IPS-NIHi7 (cell line): ENCODE measurements at regions not wholly inside any gene's neighbourhood (a gene's known extent, or its start where the extent isn't known, plus 50 kb on each side); places are given as distances from the start of the nearest gene placed in this dataset.

Source experiments
- DNase-seq: peaks from one replicate; pipeline ENCODE4 v3.0.0; 2012; ENCODE audit warnings: mixed read lengths; ENCODE audit errors: extremely low spot score

DNA sequence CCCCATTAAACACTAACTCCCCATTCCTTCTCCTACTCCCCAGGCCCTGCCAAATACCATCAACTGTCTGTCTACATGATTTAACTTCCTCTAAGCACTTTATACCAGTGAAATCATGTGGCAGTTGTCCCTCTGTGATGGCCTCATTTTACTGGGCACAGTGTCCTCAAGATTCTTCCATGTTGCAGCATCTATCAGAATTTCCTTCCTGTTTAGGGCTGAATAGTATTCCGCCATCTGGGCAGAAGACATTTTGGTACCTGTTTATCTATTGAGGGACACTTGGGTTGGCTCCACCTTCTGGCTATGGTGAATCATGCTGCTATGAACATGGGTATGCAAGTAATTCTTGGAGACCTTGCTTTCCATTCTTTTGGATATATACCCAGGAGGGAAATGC, 59.4 kb upstream of the IRX4 start:
- DNase-seq, result no peak

DNA sequence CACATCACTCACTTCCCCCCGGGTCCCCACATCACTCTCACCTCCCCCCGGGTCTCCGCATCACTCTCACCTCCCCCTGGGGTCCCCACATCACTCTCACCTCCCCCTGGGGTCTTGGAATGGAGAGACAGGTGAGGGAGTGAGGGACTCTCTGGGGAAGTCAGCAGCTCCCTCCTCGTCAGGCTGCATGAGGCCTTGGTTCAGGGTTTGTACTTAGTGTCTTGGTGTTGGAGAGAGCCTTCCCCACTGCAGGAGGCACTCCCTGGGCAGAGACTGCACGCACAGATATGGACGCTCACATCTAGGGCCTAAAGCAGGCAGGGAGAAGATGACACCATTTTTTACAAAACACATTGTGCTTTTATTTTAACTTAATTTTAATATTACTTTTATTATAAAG, 56.5 kb upstream of the IRX4 start:
- DNase-seq, result no peak

GRCh38 chr5:1938310-1939000, 55.7 kb upstream of the IRX4 start:
- no peak for DNase-seq

DNA sequence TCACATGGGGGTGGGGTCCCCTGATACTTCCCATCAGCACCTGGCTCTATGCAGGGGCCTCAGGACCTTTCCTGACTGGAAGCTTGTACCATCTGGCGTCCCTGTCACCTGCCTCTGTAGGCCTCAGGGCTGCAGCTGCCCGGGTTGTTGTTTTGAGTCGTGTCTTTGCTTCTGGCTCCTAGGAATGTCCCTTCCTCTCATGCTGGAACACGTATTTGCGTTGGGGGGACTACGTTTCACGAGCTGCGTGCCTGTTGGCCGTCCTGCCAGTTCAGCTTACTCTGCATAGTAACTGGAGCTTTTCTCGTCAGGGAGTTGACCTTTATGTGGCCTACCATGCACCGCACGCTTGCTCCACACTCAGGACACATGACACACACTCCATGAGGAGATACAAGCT, 54.9 kb upstream of the IRX4 start:
- no peak for DNase-seq

GRCh38 chr5:1936901-1937300, 54.2 kb upstream of the IRX4 start:
- no peak for DNase-seq

DNA sequence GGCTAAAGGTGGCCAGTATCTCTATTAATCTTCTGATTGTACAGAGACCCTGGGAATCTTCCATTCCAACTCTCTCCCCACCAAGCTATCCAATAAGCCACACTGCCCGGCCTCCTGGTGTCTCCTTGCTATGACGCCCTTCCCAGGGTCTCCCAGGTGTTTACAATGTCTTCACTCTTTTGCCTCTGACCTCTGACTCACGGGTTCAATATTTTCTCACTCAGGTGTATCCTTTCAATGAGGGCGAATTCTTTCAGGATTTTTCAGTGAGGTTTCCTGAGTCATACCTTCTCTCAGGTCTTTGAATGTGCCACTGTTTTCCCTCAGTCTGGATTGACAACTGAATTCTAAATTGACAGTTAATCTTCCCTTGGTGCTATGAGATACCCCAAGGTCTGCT, 53.7 kb upstream of the IRX4 start:
- no peak for DNase-seq

DNA sequence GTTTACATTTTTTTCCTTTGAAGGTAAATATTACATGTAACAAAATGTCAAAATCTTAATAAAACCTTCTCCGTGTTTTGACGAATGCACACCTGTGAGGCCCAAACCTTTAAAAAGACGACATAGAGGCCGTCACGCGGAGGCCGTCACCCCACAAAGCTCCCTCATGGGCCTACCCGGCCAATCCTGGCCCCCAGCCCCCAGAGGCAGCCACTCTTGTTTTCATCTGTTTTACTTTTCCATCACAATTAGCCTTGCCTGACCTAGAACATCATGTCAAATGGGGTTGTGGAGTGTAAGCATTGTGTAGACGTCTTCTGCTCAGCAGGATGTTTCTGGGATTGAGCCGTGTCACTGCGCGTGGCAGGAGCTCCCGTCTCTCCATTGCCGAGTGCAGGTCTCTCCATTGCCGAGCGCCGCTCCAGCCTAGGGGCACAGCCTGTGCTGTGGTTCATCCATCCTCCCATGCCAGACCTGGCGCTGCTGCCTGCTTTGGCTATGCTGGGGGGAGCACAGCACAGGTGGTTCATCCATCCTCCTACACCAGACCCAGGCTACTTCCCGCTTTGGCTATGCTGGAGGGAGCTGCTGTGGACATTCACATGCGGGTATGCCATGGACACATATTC, 52.2 kb upstream of the IRX4 start:
- DNase-seq, result no peak

GRCh38 chr5:1934056-1934394, 51.3 kb upstream of the IRX4 start:
- no peak for DNase-seq

- no peak for DNase-seq
Observed at GRCh38 chr5:1933364-1934055, 50.8 kb upstream of the IRX4 start.
